Neuronal stem cell (in vitro differentiated cells): ENCODE measurements at regions not wholly inside any gene's neighbourhood (a gene's known extent, or its start where the extent isn't known, plus 50 kb on each side); places are given as distances from the start of the nearest gene placed in this dataset.

ENCODE experiments used
- DNase-seq: peaks from one replicate; pipeline ENCODE4 v3.0.0-alpha.2; 2013; ENCODE audit warnings: low spot score
- H2AFZ ChIP-seq: one replicate; pipeline ENCODE4 v1.6.1; 2013; ENCODE audit warnings: mild to moderate bottlenecking, low read length, inconsistent platforms
- H2AK5ac ChIP-seq: 2 replicates; pipeline ENCODE4 v1.6.1; 2013; ENCODE audit warnings: low read depth, mild to moderate bottlenecking, inconsistent platforms, low read length, moderate library complexity, mixed read lengths
- H2BK120ac ChIP-seq: 2 replicates; pipeline ENCODE4 v1.6.1; 2013; ENCODE audit warnings: low read depth, mild to moderate bottlenecking, inconsistent platforms, low read length, moderate library complexity, mixed read lengths
- H2BK12ac ChIP-seq: one replicate; pipeline ENCODE4 v1.6.1; 2013; ENCODE audit warnings: low read length, inconsistent platforms
- H2BK15ac ChIP-seq: 2 replicates; pipeline ENCODE4 v1.6.1; 2013; ENCODE audit warnings: mild to moderate bottlenecking, low read length, inconsistent platforms, mixed read lengths
- H2BK5ac ChIP-seq: one replicate; pipeline ENCODE4 v1.6.1; 2013; ENCODE audit warnings: inconsistent platforms, mild to moderate bottlenecking, low read length, moderate library complexity
- H3K14ac ChIP-seq: one replicate; pipeline ENCODE4 v1.6.1; 2013; ENCODE audit warnings: low read length, inconsistent platforms
- H3K18ac ChIP-seq: 2 replicates; pipeline ENCODE4 v1.6.1; 2013; ENCODE audit warnings: low read length, inconsistent platforms
- H3K23ac ChIP-seq: 2 replicates; pipeline ENCODE4 v1.6.1; 2013; ENCODE audit warnings: low read depth, mild to moderate bottlenecking, mixed read lengths, low read length, inconsistent platforms; ENCODE audit not compliant: poor library complexity
- H3K27ac ChIP-seq: replicated peaks from 3 replicates; pipeline ENCODE4 v1.5.1; 2013; ENCODE audit warnings: low read length, inconsistent platforms
- H3K27me3 ChIP-seq, 3 experiments: 2 replicates each; pipeline ENCODE4 v1.6.1; 2013; ENCODE audit warnings: low read length in 3 of 3, mild to moderate bottlenecking in 2 of 3, inconsistent platforms in 1 of 3, low read depth in 1 of 3, mixed read lengths in 1 of 3, moderate library complexity in 1 of 3; ENCODE audit not compliant: control insufficient read depth in 3 of 3, insufficient read depth in 3 of 3
- H3K36me3 ChIP-seq, 2 donors: replicated peaks in 1 of 2; 2 replicates each; pipeline ENCODE4 v1.6.1; 2013; ENCODE audit warnings: low read length in 2 of 2; ENCODE audit not compliant: control insufficient read depth in 2 of 2, insufficient read depth in 2 of 2
- H3K4ac ChIP-seq: 2 replicates; pipeline ENCODE4 v1.6.1; 2013; ENCODE audit warnings: inconsistent platforms, mild to moderate bottlenecking, low read length, moderate library complexity
- H3K4me1 ChIP-seq, 2 donors: 1 replicate in 1 of 2; 2 replicates in 1 of 2; pipeline ENCODE4 v1.6.1; 2013; ENCODE audit warnings: low read length in 2 of 2, low read depth in 1 of 2; ENCODE audit not compliant: control insufficient read depth in 2 of 2, insufficient read depth in 1 of 2
- H3K4me2 ChIP-seq: one replicate; pipeline ENCODE4 v1.6.1; 2013; ENCODE audit warnings: mild to moderate bottlenecking, low read length, inconsistent platforms; ENCODE audit not compliant: insufficient read depth, poor library complexity, severe bottlenecking
- H3K4me3 ChIP-seq, 2 donors: 2 replicates each; pipeline ENCODE4 v1.5.1; 2013; ENCODE audit warnings: low read length in 2 of 2, mild to moderate bottlenecking in 2 of 2, inconsistent platforms in 1 of 2, moderate library complexity in 1 of 2
- H3K79me1 ChIP-seq: one replicate; pipeline ENCODE4 v1.6.1; 2013; ENCODE audit warnings: low read depth, mild to moderate bottlenecking, inconsistent platforms, low read length, moderate library complexity
- H3K9ac ChIP-seq: one replicate; pipeline ENCODE4 v1.6.1; 2013; ENCODE audit warnings: mild to moderate bottlenecking, low read depth, low read length, inconsistent platforms; ENCODE audit not compliant: poor library complexity
- H3K9me3 ChIP-seq, 2 donors: replicated peaks in 1 of 2; 2 replicates each; pipeline versions ENCODE3 to v1.6.1; 2013; ENCODE audit warnings: low read length in 2 of 2, mild to moderate bottlenecking in 2 of 2, inconsistent platforms in 1 of 2, low read depth in 1 of 2, mixed read lengths in 1 of 2, moderate library complexity in 1 of 2; ENCODE audit not compliant: control insufficient read depth in 2 of 2, insufficient read depth in 1 of 2
- H4K8ac ChIP-seq: one replicate; pipeline ENCODE4 v1.6.1; 2013; ENCODE audit warnings: low read depth, mild to moderate bottlenecking, inconsistent platforms, low read length, moderate library complexity
- H4K91ac ChIP-seq: one replicate; pipeline ENCODE4 v1.6.1; 2013; ENCODE audit warnings: low read length, low read depth, mild to moderate bottlenecking, inconsistent platforms; ENCODE audit not compliant: poor library complexity
- WGBS, 2 donors: extraction: QIAGEN DNeasy Blood & Tissue Kit; methylation state at CpG; one replicate each; pipeline ENCODE4 v1.1.7; 2013; ENCODE audit warnings: missing lambda C conversion rate in 2 of 2, mixed read lengths in 1 of 2; ENCODE audit not compliant: insufficient read length in 2 of 2, insufficient replicate concordance in 1 of 2; ENCODE audit errors: extremely low coverage in 2 of 2; 5-methylcytosine and 5-hydroxymethylcytosine counted together

DNA sequence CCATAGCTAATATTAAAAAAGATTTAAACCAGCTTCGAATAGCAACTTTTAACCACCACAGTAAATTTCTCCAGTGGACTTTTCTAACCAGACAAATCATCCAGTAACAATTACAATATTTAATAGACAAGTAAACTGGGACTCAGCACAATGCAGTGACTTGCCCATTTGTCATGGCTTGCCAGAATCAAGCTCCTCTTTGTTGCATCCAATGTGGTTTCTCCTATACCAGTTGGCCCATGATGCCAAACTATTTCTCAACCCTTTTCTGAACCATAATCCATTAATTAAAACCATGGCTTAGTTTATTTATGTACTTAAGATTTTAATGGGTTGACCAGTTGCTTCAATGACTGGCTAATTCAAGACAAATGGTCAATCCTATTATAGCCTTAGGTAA is 64.4 kb downstream of the DIO2 start:
- Histone ChIP-seq H3K23ac (no peak overlapping the region), H3K18ac (no peak overlapping the region), H3K4me1 (no peaks in the 10 kb centered on the region), H2AFZ (no peak overlapping the region), H3K79me1 (no peaks in the 10 kb centered on the region), H2BK120ac (no peak overlapping the region), H3K4me3 (no peak overlapping the region), H3K9ac (no peak overlapping the region), H2AK5ac (no peak overlapping the region), H4K91ac (no peak overlapping the region), H3K4me2 (no peak overlapping the region), H2BK12ac (no peak overlapping the region), H3K9me3 (no peaks in the 10 kb centered on the region), H2BK15ac (no peak overlapping the region), H3K27ac (no peak overlapping the region), H4K8ac (no peak overlapping the region), H3K27me3 (no peaks in the 10 kb centered on the region), H3K36me3 (no peaks in the 10 kb centered on the region), H3K14ac (no peak overlapping the region), H3K4ac (no peak overlapping the region), H2BK5ac (no peak overlapping the region)
- WGBS, 2 donors, result no CpG with 5 or more reads among the region's 1 CpG
- no peak for DNase-seq

DNA sequence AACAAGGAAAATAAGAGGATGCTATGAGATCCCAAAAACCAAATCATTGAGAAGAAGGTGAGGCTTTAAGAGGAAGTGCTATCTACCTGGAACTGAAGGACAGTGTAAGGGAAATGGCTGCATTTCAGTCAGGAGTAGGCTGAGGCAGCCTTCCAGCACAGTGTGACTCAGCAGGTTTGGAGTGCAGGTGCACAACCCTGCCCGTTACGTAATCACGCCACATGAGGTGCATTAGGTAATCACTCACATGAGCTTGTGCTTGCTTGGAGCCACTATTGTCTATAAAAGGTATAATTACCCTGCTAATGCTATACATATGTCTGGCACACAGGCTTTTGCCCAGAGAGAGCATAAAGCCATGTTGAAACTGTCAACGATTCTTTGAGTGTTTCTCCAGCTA is 74.9 kb downstream of the DIO2 start:
- H3K4me1 ChIP-seq, result no peaks in the 10 kb centered on the region
- H3K79me1 ChIP-seq, result no peaks in the 10 kb centered on the region
- no peak overlapping the region for H3K18ac ChIP-seq
- no peak overlapping the region for H3K27ac ChIP-seq
- H2AFZ ChIP-seq, result no peak overlapping the region
- no peak overlapping the region for H2BK12ac ChIP-seq
- H3K9me3 ChIP-seq, result peaks cover 8% of the 10 kb centered on the region in 2 donors
- no peak overlapping the region for H3K4me2 ChIP-seq
- H2BK15ac ChIP-seq, result no peak overlapping the region
- H3K36me3 ChIP-seq, result no peaks in the 10 kb centered on the region
- no CpG with 5 or more reads among the region's 4 CpGs for WGBS, 2 donors
- H3K9ac ChIP-seq, result no peak overlapping the region
- no peak overlapping the region for H4K91ac ChIP-seq
- no peak overlapping the region for H3K23ac ChIP-seq
- no peak overlapping the region for H2BK120ac ChIP-seq
- peak; percentile 15 for DNase-seq
- H2AK5ac ChIP-seq, result no peak overlapping the region
- no peaks in the 10 kb centered on the region for H3K27me3 ChIP-seq
- H3K14ac ChIP-seq, result no peak overlapping the region
- no peak overlapping the region for H2BK5ac ChIP-seq
- no peak overlapping the region for H4K8ac ChIP-seq
- no peak overlapping the region for H3K4me3 ChIP-seq
- no peak overlapping the region for H3K4ac ChIP-seq

DNA sequence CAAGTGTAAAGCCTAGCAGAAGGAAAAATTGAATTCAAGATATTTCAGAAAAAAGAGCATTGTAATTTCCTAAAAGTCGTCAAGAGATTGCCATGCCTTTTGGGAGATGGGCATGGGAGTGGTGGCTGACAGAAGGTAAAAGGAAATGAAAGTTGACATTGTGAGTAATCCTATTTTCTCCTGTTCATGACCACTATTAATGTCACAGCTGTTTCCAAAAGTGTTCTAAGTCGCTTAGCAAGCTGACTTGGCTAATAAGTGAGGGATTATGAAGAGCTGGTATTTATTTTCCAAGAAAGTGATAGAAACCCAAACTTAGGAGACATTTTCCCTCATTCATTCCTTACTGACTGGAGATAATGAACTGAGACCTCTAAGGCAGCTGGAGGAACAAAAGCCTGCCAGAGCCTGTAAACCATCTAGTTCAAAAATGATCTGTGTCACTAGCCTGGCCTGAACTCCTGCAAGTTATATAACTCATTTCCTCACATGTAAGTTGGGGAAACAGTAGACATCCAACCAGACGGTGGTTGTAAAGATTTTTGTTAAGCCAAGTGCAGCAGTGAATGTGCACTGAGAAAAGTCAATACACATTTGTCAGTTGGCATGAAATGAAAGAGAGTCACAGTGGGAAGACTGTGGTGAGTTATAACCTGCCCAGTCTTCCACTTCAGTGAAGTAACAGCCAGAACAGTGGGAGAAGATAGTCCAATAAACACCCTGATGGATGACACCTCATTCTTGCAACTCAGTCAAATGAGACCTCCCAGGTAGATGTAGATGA is 75.8 kb downstream of the DIO2 start:
- H3K14ac ChIP-seq, result no peak overlapping the region
- H3K9me3 ChIP-seq, result peaks cover 8% of the 10 kb centered on the region in 2 donors
- no peak overlapping the region for H4K91ac ChIP-seq
- H3K4me2 ChIP-seq, result no peak overlapping the region
- H4K8ac ChIP-seq, result no peak overlapping the region
- no peak overlapping the region for H3K23ac ChIP-seq
- H3K4me3 ChIP-seq, result no peak overlapping the region
- H2BK120ac ChIP-seq, result no peak overlapping the region
- H2AK5ac ChIP-seq, result no peak overlapping the region
- H3K27ac ChIP-seq, result no peak overlapping the region
- H2AFZ ChIP-seq, result no peak overlapping the region
- H2BK15ac ChIP-seq, result no peak overlapping the region
- no CpG with 5 or more reads among the region's 3 CpGs for WGBS, 2 donors
- H3K79me1 ChIP-seq, result no peaks in the 10 kb centered on the region
- no peak overlapping the region for H3K4ac ChIP-seq
- no peak overlapping the region for H3K18ac ChIP-seq
- no peaks in the 10 kb centered on the region for H3K27me3 ChIP-seq
- no peak overlapping the region for H2BK5ac ChIP-seq
- H3K4me1 ChIP-seq, result no peaks in the 10 kb centered on the region
- H3K9ac ChIP-seq, result no peak overlapping the region
- no peak for DNase-seq
- H3K36me3 ChIP-seq, result no peaks in the 10 kb centered on the region
- no peak overlapping the region for H2BK12ac ChIP-seq

DNA sequence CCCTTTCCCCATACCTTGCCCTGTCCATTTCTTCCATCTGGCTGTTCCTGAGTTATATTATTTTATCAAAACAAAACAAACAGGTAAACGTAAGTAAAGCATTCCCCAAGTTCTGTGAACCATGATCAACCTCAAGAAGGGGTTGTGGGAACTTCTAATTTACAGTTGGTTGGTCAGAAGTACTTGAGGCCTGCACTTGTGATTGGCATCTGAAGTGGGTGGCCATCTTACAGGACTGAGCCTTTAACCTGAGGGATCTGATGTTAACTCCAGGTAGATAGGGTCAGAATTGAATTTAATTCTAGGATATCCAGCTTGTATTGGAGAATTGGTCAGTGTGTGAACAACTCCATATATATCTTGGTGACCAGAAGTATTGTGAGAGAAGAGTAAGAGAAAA is 77.0 kb downstream of the DIO2 start:
- no peaks in the 10 kb centered on the region for H3K79me1 ChIP-seq
- H3K4me1 ChIP-seq, result no peaks in the 10 kb centered on the region
- H3K4ac ChIP-seq, result no peak overlapping the region
- H3K27me3 ChIP-seq, result no peaks in the 10 kb centered on the region
- WGBS, 2 donors, result no CpG with 5 or more reads among the region's 1 CpG
- peaks cover 8% of the 10 kb centered on the region in 2 donors for H3K9me3 ChIP-seq
- no peaks in the 10 kb centered on the region for H3K36me3 ChIP-seq
- H3K23ac ChIP-seq, result no peak overlapping the region
- no peak overlapping the region for H4K8ac ChIP-seq
- H2BK15ac ChIP-seq, result no peak overlapping the region
- H3K14ac ChIP-seq, result no peak overlapping the region
- H3K18ac ChIP-seq, result no peak overlapping the region
- H3K4me3 ChIP-seq, result no peak overlapping the region
- DNase-seq, result no peak
- no peak overlapping the region for H3K4me2 ChIP-seq
- H3K27ac ChIP-seq, result no peak overlapping the region
- H3K9ac ChIP-seq, result no peak overlapping the region
- no peak overlapping the region for H4K91ac ChIP-seq
- H2AFZ ChIP-seq, result no peak overlapping the region
- H2BK5ac ChIP-seq, result no peak overlapping the region
- no peak overlapping the region for H2BK12ac ChIP-seq
- H2AK5ac ChIP-seq, result no peak overlapping the region
- H2BK120ac ChIP-seq, result no peak overlapping the region
